ENCODE measurements at regions not wholly inside any gene's neighbourhood (a gene's known extent, or its start where the extent isn't known, plus 50 kb on each side); places are given as distances from the start of the nearest gene placed in this dataset.
"Not testable (repeated sequence)": the region's sequence is repeated elsewhere in the genome, so short reads cannot be mapped to it uniquely, and the experiment has no call there.

GRCh38 chr2:67892339-67892846 is 170.4 kb downstream of the C1D start:
- ATAC-seq (ENCODE audit: poor library complexity) (no peak), DNase-seq (no peak)
- intact Hi-C loops (cut with DNase I), result no loop called here

GRCh38 chr2:67895227-67895941 is 167.4 kb downstream of the C1D start:
- DNase-seq (no peak), ATAC-seq (ENCODE audit: poor library complexity) (no peak)
- intact Hi-C loops (cut with DNase I), result no loop called here

GRCh38 chr2:67896076-67896475 is 166.7 kb downstream of the C1D start:
- no peak for ATAC-seq (ENCODE audit: poor library complexity)
- no peak for DNase-seq
- intact Hi-C loops (cut with DNase I), result no loop called here

GRCh38 chr2:67896476-67896875 is 166.3 kb downstream of the C1D start:
- ATAC-seq (ENCODE audit: poor library complexity) (no peak), DNase-seq (no peak)
- intact Hi-C loops (cut with DNase I), result no loop called here

GRCh38 chr2:67898595-67898994 is 164.2 kb downstream of the C1D start:
- intact Hi-C loops (cut with DNase I), result no loop called here
- ATAC-seq (ENCODE audit: poor library complexity) (no peak), DNase-seq (no peak)

GRCh38 chr2:67899187-67899586 is 163.6 kb downstream of the C1D start:
- no peak for ATAC-seq (ENCODE audit: poor library complexity)
- no peak for DNase-seq
- intact Hi-C loops (cut with DNase I), result no loop called here

- ATAC-seq (ENCODE audit: poor library complexity), result no peak
- DNase-seq, result no peak
- intact Hi-C loops (cut with DNase I), result no loop called here
Observed at GRCh38 chr2:67900826-67901225, 162.0 kb downstream of the C1D start.

- ATAC-seq (ENCODE audit: poor library complexity), result no peak
- intact Hi-C loops (cut with DNase I), result no loop called here
- DNase-seq, result no peak
Observed at GRCh38 chr2:67904566-67904965, 158.2 kb downstream of the C1D start.

- DNase-seq, result no peak
- ATAC-seq (ENCODE audit: poor library complexity), result no peak
- intact Hi-C loops (cut with DNase I), result no loop called here
Observed at GRCh38 chr2:67904966-67905365, 157.8 kb downstream of the C1D start.

- DNase-seq; ATAC-seq (ENCODE audit: poor library complexity); intact Hi-C loops (cut with DNase I): not testable (repeated sequence)
Observed at GRCh38 chr2:67906547-67906946, 156.3 kb downstream of the C1D start.

GRCh38 chr2:67917332-67918054 is 145.3 kb downstream of the C1D start:
- intact Hi-C loops (cut with DNase I), result no loop called here
- no peak for DNase-seq
- ATAC-seq (ENCODE audit: poor library complexity), result no peak

GRCh38 chr2:67918471-67918870 is 144.3 kb downstream of the C1D start:
- ATAC-seq (ENCODE audit: poor library complexity) (no peak), DNase-seq (no peak)
- intact Hi-C loops (cut with DNase I), result no loop called here

GRCh38 chr2:67919490-67919889 is 143.3 kb downstream of the C1D start:
- ATAC-seq (ENCODE audit: poor library complexity) (no peak), DNase-seq (no peak)
- intact Hi-C loops (cut with DNase I), result no loop called here

- no peak for ATAC-seq (ENCODE audit: poor library complexity)
- intact Hi-C loops (cut with DNase I), result no loop called here
- DNase-seq, result no peak
Observed at GRCh38 chr2:67922080-67922785, 140.6 kb downstream of the C1D start.

- DNase-seq, result no peak
- no peak for ATAC-seq (ENCODE audit: poor library complexity)
- intact Hi-C loops (cut with DNase I), result no loop called here
Observed at GRCh38 chr2:67923696-67924095, 139.1 kb downstream of the C1D start.

- DNase-seq, result no peak
Observed at GRCh38 chr2:67927501-67927900, 135.3 kb downstream of the C1D start.

GRCh38 chr2:67930156-67930555 is 132.6 kb downstream of the C1D start:
- ATAC-seq (ENCODE audit: poor library complexity) (no peak), DNase-seq (no peak)
- intact Hi-C loops (cut with DNase I), result no loop called here

More at GRCh38 chr2:67927501-67927900, 135.3 kb downstream of the C1D start:
- intact Hi-C loops (cut with DNase I), result no loop called here
- ATAC-seq (ENCODE audit: poor library complexity), result no peak

GRCh38 chr2:67936969-67937368 is 125.8 kb downstream of the C1D start:
- no peak for DNase-seq
- intact Hi-C loops (cut with DNase I), result no loop called here
- no peak for ATAC-seq (ENCODE audit: poor library complexity)

GRCh38 chr2:67938053-67938452 is 124.8 kb downstream of the C1D start:
- DNase-seq (no peak), ATAC-seq (ENCODE audit: poor library complexity) (no peak)
- intact Hi-C loops (cut with DNase I), result no loop called here

GRCh38 chr2:67945056-67945455 is 117.7 kb downstream of the C1D start:
- intact Hi-C loops (cut with DNase I), result no loop called here
- no peak for DNase-seq
- no peak for ATAC-seq (ENCODE audit: poor library complexity)
